ENCODE measurements at regions not wholly inside any gene's neighbourhood (a gene's known extent, or its start where the extent isn't known, plus 50 kb on each side); places are given as distances from the start of the nearest gene placed in this dataset.

DNA sequence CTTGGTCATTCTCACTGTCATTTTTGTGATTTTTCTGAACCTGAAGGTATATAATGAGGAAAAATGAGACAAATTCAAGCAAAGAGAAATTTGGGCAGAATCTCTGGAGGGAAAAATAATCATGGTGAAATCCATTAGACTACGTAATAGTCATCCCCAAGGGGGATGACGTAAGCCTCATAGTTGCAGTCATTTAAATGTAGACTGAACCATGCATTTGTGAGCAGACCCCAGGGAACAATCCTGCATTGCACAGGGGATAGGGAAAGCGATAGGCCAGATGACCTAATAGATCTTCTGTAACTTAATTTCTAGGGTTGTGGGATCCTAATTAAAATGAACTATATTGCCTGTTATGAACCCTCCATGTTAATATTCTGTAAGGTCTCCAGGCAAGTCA lies 167.4 kb upstream of the C1orf21 start:
- DNase-seq (ENCODE audit: low read depth in 2 of 2): no peak

DNA sequence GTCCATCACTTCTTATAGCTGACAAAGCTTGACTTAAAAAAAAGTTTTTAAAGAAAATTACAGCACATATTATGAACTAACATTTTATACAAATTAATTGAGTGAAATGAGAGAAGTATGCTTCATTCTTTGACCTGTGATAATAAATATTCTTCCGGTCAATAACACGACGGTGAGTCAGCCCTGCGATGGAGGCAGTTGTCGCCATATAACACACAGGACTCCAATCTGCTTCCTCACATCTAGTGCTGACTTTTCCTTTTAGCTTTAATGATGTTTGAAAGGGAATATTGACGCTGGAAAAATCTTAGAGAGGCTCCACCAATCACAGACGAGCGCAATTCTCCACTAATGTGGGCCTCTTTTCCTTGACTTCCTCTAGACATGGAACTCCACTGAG lies 166.9 kb upstream of the C1orf21 start:
- DNase-seq (ENCODE audit: low read depth in 2 of 2): no peak

DNA sequence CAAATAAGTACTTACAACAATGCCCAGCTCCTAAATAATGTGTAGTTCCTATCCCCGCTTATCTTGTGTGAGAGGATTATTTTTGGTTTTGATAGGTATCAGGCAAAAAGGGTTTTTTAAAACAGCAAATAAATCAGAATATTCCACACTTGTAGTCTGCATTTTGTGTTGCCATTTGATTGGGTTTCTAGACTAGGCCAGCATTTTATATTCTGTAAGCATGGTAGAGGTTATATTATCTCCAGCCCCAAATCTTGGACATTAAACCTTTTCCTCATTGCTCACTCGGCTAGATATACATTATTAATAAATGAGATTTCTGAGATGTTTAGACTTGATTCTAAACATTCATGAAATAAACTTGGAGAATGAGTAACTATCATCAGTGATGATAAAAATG lies 165.7 kb upstream of the C1orf21 start:
- no peak for DNase-seq (ENCODE audit: low read depth in 2 of 2)

DNA sequence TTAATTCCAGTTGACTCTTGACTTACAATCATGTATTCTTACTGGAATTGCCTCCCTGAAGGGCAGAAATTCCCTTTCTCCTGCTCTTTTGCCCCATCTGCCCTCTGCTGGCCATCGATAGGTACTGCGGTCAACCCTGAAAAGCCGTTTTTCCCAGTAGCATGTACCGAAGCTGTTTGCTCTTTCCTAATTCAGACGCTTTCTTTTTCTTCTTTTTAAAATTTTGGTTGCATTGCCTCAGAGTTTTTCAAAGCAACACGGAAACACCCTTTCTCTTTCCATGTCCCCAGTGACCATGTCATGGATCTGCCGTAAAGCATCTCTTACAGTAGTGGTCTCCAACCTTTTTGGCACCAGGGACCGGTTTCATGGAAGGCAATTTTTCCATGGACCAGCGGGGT lies 164.2 kb upstream of the C1orf21 start:
- no peak for DNase-seq (ENCODE audit: low read depth in 2 of 2)

DNA sequence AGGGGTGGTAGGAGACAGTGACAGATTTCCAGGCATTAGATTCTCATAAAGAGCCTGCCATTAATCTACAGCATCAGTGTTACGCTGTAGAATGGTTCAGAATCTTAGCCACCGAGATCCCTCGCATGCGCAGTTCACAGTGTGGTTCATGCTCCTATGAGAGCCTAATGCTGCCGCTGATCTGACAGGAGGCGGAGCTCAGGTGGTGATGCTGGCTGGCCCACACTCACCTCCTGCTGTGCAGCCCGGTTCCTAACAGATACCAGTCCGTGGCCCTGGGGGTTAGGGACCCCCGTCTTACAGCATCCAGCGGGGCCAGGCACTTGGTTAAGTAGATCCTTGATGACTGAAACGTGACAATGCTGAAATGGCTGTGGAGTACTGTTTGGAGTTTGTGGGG lies 163.6 kb upstream of the C1orf21 start:
- DNase-seq (ENCODE audit: low read depth in 2 of 2): no peak

DNA sequence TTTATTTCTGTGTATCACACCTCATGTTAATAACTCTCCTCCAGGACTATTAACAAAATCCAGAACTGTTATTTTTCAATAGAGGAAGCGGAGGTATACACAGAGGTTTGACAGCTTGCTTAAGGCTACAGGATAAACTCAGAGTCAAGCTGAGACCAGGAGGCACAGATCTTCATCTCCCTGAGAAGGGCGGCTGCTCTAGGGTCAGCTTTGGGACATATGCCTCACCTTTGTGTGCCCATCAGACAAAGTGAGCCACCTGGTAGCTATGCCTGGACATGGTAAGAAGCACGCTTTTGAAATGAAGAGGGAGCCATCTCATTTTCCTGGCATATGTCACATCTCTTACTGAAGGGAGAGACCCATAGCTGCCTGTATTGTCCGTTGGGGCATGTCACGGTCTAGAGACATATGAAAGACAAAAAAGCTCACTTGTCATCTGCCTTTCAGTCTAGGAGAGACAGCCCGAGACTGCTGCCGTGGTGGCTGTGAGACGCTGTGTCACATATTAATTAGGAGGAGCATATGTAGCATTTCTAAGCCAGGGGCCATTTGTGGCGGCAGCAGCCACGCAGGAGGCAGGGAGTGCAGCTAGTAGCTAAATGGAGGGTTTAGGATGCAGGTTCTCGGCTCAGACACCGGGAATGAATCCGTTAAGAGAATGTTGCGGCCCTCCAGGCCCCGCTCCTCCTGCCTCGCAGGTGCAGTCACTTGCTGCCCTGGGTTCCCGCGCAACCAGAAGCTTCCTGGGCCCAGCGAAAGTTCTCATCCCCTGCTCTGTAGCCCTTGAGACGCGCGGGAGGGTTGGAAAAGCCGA lies 161.3 kb upstream of the C1orf21 start:
- no peak for DNase-seq (ENCODE audit: low read depth in 2 of 2)

DNA sequence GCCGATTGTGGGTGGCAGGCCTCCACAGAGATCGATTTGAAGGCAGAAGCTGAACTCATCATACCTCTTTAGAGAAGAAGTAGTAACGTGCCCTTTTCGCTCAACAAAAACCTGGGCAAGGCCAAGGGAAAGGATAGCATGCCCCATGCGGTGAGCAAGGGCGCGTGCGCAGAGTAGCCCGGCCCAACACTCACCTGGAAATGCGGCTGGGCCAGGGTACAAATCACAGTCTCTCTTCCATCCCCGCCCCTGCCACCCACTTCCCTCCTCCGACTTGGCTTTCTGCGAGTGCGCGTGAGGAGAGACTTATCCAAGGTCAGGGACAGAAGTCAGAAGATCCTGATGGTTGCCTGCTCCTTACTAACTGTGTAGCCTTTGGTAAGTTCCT lies 160.7 kb upstream of the C1orf21 start:
- DNase-seq (ENCODE audit: low read depth in 2 of 2): no peak

DNA sequence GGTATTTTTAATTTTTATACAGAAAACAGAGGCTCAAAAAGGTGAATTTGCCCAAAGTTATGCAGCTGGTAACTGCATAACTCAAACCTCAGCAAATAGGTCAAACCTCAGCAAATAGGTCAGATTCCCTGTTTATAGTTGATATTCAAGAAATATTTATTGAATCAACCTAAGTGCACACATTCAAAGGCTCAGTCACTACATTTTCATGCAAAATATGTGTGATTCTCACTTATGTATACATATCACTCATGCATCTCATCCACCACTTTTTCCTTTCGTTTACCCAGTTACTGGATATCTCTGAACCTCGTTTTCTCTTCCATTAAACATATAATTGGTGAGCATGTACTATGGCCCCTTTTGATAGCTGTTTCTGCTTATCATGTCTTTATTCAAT lies 158.3 kb upstream of the C1orf21 start:
- no peak for DNase-seq (ENCODE audit: low read depth in 2 of 2)

DNA sequence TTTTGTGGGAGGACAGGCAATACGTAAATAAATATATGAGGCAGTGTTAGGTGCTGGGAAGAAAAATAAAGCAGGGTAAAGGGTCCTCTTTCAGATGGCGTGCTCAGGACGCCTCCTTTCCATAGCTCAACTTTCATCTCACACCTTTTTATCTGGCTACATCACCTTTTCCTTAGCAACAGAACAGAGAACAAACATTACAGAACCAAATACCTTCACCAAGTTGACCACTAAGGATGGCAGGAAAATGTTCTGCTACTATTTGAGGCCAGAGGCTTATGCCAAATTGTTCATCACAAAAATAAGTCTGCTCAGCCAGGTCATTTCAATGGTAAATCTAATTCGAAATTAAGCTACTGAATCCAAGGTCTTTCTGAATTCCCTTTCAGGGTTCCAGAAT lies 149.2 kb upstream of the C1orf21 start:
- no peak for DNase-seq (ENCODE audit: low read depth in 2 of 2)

DNA sequence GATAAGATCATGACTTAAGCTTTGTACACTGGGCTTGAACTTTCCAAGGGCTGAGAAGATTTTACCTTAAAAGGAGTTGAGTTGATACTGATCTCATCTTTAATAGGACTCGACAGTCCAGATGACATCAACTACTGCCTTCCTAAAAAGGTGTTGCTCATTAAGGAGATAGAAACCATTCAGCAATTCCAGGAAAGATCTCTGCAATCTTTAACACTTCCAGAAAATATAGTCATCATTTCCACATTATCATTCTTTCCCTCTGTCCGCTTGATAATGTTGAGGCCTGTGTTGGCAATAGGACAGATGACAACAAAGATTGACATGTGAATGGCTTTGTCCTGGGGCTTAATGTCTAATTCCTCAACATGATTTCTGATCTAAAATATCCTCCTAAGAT lies 145.4 kb upstream of the C1orf21 start:
- DNase-seq (ENCODE audit: low read depth in 2 of 2): no peak

DNA sequence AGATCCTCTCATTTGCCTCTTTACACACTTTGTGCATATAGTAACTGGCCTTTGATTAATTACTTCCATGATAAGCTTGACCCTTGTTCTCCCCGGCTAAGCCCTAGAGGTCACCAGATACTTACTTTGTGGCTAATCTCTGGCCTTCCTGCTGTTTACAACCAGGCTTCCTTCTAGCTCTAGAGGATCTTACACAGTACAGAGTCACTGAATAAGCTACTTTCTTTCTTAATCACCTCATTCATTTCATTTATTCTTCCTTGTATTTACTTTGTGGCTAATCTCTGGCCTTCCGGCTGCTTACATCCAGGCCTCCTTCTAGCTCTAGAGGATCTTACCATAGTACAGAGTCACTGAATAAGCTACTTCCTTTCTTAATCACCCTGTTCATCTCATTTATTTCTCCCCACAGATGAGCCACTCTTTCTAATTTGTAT lies 144.3 kb upstream of the C1orf21 start:
- no peak for DNase-seq (ENCODE audit: low read depth in 2 of 2)

DNA sequence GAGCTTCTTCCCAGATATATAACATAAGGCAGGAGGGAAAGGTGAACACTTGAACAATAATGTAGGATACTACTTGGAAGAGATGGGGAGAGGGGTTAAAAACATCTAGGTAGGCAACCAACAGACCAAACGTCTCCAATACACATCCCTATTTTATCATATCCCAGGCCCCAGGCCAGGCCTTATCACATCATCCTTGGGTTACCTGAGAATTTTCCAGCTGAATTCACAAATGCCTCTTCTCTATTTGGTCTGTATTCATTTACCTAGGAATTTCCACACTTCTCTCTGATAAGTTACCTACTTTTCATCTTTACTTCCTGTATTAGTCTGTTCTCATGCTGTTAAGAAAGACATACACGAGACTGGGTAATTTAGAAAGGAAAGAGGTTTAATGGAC lies 141.9 kb upstream of the C1orf21 start:
- no peak for DNase-seq (ENCODE audit: low read depth in 2 of 2)

DNA sequence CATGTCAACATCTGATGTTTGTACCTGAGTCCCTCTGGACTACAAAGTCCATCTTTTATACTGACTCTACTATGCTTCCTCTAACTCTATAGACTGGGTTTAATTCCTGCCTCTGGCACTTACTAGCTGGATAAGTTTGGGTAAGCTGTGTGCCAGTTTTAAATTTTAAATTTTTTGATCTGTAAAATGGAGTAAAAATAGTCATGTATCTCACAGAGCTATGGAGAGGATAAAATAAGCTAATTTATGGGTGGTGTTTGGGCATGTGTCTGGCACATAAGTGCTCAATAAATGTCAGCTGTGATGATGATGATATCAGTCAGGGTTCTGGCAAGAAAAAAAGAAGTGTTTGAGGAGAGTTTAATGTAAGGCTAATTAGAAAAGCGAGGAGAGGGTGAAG lies 139.2 kb upstream of the C1orf21 start:
- no peak for DNase-seq (ENCODE audit: low read depth in 2 of 2)

DNA sequence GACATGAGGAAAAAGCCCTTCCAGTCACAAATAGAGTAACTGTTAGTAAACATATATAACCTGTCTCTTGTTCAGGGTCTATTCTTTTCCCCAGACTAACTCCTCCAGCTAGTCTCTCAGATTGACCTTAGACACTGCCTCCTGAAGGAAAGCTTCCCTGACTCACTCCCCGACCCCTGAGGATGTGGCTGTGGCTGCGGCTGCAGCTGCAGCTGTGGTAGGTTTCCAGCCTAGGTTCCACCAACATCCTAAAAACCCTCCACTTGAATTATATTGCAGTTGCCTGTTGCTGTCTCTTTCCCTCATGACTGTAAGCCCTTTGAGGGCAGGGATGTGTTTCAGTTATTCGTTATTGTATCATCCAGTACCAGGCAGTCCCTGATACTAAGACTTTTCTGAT lies 132.9 kb upstream of the C1orf21 start:
- no peak for DNase-seq (ENCODE audit: low read depth in 2 of 2)

DNA sequence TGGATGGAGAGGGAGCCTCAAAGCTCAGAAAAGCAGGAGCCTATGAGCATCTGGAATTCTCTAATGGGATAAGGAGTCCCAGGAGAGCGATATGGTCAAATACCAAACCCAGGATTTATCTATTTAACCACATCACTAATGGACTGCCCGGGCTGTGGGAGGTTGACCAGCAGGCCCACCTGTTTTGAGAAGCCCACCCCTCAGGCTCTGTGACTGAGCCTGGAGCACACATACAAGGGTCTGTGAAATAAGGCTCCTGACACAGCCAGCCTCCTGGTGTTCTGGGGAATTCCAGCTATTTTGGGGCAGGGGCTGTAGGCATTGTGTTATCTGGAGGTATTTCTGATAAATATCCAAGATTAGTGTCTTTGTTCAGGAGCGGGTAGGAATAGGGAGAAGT lies 132.0 kb upstream of the C1orf21 start:
- no peak for DNase-seq (ENCODE audit: low read depth in 2 of 2)

DNA sequence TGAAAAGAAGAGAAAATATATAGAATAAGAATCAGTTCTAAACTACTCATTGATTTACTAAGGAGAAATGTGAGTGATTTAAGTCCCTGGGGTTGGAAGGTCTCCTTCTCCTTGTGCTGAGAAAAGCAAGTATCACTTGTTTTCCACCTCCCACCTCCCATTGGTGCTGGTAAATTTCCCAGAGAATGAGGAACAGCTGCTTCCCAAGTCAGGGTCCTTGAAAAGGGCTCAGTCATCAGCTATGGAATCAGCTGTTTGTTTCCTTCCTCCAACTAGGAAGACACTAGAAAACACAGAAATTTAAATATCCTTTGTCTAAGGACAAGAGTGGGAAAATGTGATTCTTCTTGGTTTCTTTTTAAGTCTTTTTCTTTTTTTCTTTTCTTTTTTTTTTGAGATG lies 131.3 kb upstream of the C1orf21 start:
- no peak for DNase-seq (ENCODE audit: low read depth in 2 of 2)

DNA sequence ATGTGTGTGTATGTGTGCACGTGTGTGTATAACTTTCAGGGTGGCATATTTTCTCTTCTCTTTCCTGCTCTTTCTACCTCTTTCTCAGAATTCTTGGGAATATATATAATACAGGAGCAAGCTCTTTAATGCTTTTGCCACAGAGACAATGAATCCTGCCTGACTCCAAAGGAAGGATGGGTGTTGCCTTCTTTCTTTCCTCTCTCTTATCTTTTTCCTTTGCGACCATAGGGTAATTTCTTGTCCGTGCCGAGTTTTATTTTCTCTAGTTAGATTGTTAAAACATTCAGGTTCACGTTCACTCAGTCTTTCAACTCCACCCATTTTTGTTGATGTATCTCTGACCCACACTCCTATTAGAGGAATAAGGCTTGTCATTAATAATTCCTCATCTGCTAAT lies 129.0 kb upstream of the C1orf21 start:
- DNase-seq (ENCODE audit: low read depth in 2 of 2): no peak

DNA sequence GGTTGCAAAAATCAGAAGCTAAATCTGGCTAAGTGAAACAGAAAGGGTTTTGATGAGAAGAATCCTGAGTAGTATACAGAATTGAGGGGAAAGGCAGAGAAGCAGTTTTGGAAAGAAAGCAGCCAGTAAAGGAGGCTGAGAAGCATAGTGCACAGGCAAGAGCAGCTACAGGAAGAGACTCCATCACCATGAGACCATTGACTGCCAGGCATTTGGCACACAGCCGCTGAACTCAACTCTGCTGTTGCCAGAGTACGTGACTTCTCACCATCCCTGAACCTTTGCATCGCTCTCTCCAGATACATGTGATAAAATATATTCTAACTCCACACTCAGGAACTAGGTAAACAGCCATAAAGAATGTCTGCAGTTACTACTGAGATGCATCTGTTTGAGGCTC lies 128.3 kb upstream of the C1orf21 start:
- DNase-seq (ENCODE audit: low read depth in 2 of 2): no peak

DNA sequence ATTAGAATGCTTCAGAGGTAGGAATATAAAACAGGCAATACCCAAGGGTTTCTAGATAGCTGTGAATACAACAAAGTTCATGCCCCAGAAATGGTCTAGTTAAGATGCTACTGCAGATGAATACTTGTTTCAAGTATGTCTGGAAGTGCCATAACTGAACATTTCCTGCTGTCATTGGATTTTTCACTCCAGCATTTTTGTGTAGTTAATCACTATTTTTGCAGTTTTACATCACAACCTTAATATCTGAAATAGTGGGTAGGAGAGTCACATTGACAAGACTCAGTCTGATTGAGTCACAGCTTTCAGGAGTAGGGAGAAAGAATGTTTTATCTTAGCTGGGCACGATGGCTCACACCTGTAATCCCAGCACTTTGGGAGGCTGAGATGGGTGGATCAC lies 126.4 kb upstream of the C1orf21 start:
- no peak for DNase-seq (ENCODE audit: low read depth in 2 of 2)

DNA sequence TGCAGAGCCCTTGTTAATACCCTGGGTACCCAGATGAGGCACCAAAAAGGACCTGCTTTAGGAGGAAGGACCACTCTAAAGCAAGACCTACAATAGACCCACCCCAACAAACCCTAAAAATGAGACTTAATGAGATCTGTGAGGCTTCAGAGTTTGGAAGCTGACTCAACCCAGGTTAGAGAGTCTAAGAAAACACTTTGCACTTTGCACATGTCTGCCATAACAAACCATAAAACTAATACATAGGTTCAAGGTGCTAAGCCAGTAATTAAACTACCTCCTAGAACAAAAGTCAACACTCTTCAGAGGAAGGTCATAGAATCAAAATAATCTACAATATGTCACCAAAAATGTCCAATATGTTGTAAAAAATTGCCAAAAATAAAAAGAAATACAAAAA lies 124.7 kb upstream of the C1orf21 start:
- no peak for DNase-seq (ENCODE audit: low read depth in 2 of 2)

DNA sequence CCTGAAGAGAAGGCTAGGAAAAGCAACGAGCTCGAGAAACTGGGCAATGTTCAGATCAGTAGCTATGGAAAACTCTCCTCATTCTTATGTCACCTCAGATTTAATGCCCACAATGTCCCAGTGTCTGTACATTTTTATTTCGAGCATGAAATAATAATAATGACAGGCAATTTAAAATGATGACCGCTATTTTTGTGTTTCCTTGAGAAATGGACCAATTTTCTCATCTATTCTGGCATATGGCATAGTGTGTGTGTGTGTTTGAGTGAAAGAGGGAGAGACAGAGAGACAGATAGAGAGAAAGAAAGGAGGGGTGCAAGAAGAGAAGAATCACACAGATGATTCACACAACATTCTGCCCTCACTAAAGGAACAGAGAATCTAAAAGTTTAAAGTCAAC lies 119.1 kb upstream of the C1orf21 start:
- no peak for DNase-seq (ENCODE audit: low read depth in 2 of 2)

DNA sequence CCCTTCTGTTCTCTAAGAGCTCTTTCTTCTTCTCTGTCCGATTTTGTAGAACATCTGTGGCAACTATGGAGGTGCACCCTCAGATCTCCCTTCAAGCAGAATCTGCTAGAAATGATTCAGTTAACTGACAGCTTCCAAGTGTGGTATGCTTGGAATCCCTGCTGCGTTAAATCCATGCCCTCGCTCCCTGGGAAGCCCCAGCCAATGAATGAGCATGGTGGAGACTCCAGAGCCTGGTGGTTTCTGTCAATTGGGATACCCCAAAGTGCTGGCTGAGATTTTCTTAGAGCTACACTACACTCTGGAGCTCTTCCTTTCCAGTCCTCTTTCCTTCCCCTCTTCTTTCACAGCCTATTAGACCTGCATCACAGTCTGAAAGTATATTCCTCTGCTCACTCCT lies 116.3 kb upstream of the C1orf21 start:
- DNase-seq (ENCODE audit: low read depth in 2 of 2): no peak

DNA sequence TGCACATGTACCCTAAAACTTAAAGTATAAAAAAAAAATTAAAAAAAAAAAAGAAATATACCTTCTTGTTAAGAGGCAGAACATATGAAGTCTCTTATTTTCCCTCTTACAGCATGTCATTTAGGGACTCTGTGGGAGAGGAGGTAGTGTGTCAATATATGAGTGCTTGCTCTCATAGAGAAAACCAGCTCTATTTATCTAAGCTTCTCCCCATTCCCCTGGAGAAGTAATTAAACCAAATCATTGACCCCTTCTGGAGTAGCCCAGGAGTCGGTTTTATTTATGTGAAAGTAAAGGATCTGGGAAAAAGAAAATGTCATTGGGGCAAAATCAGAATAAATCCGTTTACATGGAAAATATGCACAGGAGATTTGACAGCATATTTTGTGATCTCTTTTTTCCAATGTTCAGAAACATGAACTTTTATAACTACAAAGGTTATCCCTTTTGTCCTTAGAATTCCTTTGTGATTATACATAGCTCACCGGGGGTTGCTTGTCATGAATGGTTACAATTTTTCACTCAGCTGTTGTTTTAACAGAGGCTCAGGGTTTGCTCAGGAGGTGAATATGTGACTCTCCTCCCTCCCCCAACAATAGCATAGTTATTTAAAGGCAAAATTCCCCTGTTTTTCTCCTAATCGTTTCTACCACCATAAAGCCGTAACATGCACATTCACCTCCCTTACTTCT lies 114.5 kb upstream of the C1orf21 start:
- no peak for DNase-seq (ENCODE audit: low read depth in 2 of 2)

DNA sequence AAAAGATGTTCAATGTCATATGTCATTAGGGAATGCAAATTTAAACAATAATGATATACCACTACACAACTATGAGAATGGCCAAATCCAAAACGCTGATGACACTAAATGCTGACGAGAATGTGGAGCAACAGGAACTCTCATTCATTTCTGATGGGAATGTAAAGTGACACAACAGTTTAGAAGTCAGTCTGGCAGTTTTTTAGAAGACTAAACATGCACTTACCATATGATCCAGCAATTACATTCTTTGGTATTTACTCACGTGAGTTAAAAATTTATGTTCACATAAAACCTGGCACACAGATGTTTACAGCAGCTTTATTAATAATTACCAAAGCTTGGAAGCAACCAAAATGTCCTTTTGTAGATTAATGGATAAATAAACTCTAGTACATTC lies 110.4 kb upstream of the C1orf21 start:
- DNase-seq (ENCODE audit: low read depth in 2 of 2): no peak

Measured in stimulated activated CD8-positive, alpha-beta memory T cell treated with anti-CD3 and anti-CD28 coated beads, Interleukin-15, amount 100 ng/mL, for 48 hours (primary cell).